ENCODE measurements at regions not wholly inside any gene's neighbourhood (a gene's known extent, or its start where the extent isn't known, plus 50 kb on each side); places are given as distances from the start of the nearest gene placed in this dataset.

DNA sequence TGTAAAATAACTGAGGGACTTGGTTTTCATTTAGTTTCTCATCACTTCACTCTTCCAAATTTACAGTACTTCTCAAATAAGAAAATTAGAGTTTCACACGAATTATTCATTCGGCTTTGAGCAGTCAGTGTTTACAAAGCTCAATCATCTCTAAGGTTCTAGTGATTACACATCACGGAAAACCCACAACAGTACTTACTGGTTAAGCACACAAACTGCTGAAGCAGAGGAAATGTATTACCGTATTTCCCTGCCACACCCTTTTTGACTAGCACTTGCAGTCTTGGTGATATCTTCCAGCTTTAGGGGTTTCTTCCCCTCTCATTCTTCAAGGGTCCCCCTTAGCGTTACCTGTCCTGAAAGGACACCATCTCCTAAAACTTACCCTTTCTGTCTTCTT is 164.8 kb upstream of the CDIN1 start:
- TF ChIP-seq, protein P1, sequence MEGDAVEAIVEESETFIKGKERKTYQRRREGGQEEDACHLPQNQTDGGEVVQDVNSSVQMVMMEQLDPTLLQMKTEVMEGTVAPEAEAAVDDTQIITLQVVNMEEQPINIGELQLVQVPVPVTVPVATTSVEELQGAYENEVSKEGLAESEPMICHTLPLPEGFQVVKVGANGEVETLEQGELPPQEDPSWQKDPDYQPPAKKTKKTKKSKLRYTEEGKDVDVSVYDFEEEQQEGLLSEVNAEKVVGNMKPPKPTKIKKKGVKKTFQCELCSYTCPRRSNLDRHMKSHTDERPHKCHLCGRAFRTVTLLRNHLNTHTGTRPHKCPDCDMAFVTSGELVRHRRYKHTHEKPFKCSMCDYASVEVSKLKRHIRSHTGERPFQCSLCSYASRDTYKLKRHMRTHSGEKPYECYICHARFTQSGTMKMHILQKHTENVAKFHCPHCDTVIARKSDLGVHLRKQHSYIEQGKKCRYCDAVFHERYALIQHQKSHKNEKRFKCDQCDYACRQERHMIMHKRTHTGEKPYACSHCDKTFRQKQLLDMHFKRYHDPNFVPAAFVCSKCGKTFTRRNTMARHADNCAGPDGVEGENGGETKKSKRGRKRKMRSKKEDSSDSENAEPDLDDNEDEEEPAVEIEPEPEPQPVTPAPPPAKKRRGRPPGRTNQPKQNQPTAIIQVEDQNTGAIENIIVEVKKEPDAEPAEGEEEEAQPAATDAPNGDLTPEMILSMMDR (conservative IDR thresholded peaks at IDR 0.05) = no peak
- no peak for TF ChIP-seq ZFX (IDR thresholded peaks at IDR 0.05)

Measured in C4-2B (cell line).